AML-193 (cell line): ENCODE measurements at regions not wholly inside any gene's neighbourhood (a gene's known extent, or its start where the extent isn't known, plus 50 kb on each side); places are given as distances from the start of the nearest gene placed in this dataset.

Source experiments
- DNase-seq, 2 experiments: peaks; one replicate each; lab custom pipeline; 2025; lab: John Stamatoyannopoulos, UW

GRCh38 chr5:2603272-2603575 lies 148.3 kb downstream of the IRX2 start:
- no peak for DNase-seq

- no peak for DNase-seq
These were observed 148.8 kb downstream of the IRX2 start for GRCh38 chr5:2602451-2603271.

GRCh38 chr5:2598503-2598902 lies 153.0 kb downstream of the IRX2 start:
- no peak for DNase-seq

- DNase-seq: no peak
These were observed 156.8 kb downstream of the IRX2 start for GRCh38 chr5:2594701-2595100.

- DNase-seq: no peak
These were observed 158.7 kb downstream of the IRX2 start for GRCh38 chr5:2592766-2593165.

- no peak for DNase-seq
These were observed 159.6 kb downstream of the IRX2 start for GRCh38 chr5:2591777-2592453.

- DNase-seq: no peak
These were observed 162.5 kb downstream of the IRX2 start for GRCh38 chr5:2588850-2589501.

GRCh38 chr5:2587189-2588031 lies 164.1 kb downstream of the IRX2 start:
- DNase-seq: no peak

GRCh38 chr5:2586016-2586715 lies 165.3 kb downstream of the IRX2 start:
- no peak for DNase-seq

- DNase-seq: no peak
These were observed 166.8 kb downstream of the IRX2 start for GRCh38 chr5:2584579-2585269.

GRCh38 chr5:2582507-2582906 lies 169.0 kb downstream of the IRX2 start:
- DNase-seq: no peak

- DNase-seq: no peak
These were observed 169.4 kb downstream of the IRX2 start for GRCh38 chr5:2582106-2582505.

GRCh38 chr5:2581418-2581817 lies 170.1 kb downstream of the IRX2 start:
- no peak for DNase-seq

GRCh38 chr5:2579126-2579525 lies 172.4 kb downstream of the IRX2 start:
- no peak for DNase-seq

GRCh38 chr5:2577312-2578036 lies 174.0 kb downstream of the IRX2 start:
- no peak for DNase-seq

GRCh38 chr5:2576823-2577222 lies 174.7 kb downstream of the IRX2 start:
- no peak for DNase-seq

GRCh38 chr5:2575871-2576270 lies 175.6 kb downstream of the IRX2 start:
- no peak for DNase-seq

GRCh38 chr5:2575292-2575691 lies 176.2 kb downstream of the IRX2 start:
- no peak for DNase-seq

- DNase-seq: no peak
These were observed 177.3 kb downstream of the IRX2 start for GRCh38 chr5:2574155-2574554.

- DNase-seq: no peak
These were observed 180.9 kb downstream of the IRX2 start for GRCh38 chr5:2570586-2570985.
